Activated CD4-positive, CD25-positive, alpha-beta regulatory T cell treated with anti-CD3 and anti-CD28 coated beads, Interleukin-2, amount 50 U/mL, for 16 hours (primary cell): ENCODE measurements at regions not wholly inside any gene's neighbourhood (a gene's known extent, or its start where the extent isn't known, plus 50 kb on each side); places are given as distances from the start of the nearest gene placed in this dataset.

ENCODE experiments used
- DNase-seq: peaks from one replicate; pipeline ENCODE4 v3.0.0-alpha.2; 2020; ENCODE audit warnings: low read depth, low spot score

DNA sequence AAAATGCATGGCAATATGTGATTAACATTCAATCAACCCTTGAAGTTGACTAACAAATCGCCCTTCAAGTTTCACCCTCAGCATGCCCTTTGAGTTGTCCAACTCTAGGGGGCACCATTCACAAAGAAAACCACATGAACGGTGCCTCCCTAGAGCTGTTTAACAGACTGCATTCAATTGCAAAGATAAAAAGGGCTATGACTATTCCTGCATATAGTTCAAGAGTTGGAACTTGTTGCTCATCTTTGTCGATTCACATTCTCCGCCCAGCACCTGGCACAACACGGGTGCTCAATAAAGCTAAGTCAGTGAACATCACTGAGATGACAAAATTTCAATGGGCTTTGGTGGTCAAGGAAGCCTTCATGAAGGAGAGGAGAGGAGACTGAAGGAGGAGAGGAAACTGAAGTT, 69.6 kb upstream of the SLC30A5 start:
- no peak for DNase-seq

- no peak for DNase-seq
These were observed 64.5 kb upstream of the SLC30A5 start for GRCh38 chr5:69029292-69029691.

GRCh38 chr5:69030358-69031062, 63.3 kb upstream of the SLC30A5 start:
- DNase-seq: no peak

GRCh38 chr5:69032009-69032408, 61.8 kb upstream of the SLC30A5 start:
- no peak for DNase-seq

DNA sequence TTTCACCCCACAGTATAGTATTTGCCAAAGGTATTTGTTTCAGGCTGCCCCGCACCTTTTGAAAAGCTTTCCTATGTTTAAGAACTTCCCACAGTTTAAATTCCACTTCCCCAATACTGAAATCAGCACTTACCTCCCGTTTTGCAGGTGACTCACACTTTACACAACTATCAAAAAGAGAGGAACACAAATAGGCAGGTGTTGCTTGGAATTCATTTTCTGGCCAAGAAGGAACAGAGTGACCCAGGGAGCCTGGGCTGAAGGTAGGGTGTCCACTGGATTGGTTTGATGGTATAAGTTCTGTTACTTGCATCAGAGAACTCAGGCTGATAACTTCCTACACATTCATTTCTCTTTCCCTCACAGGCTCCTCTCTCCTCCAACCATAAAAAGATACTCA, 60.1 kb upstream of the SLC30A5 start:
- DNase-seq: no peak

GRCh38 chr5:69034898-69035297, 58.9 kb upstream of the SLC30A5 start:
- no peak for DNase-seq

DNA sequence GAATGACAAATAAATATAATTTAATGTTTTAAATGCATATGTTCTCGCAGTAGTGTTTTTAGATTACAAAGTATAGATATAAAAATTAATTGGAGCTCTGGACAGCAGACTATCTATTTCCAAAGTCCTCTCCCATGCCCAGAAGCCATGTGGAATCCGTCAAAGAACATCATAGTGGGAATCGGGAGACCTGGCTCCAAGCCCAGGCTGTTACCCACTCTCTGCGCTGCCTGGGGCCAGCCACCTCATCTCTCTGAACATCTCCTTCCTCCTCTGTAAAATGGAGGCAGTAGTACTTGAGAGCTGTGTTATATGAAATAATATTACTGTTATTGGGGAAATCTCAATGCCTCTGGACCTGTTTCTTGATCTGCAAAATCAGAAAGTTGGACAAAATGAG, 58.1 kb upstream of the SLC30A5 start:
- DNase-seq: no peak

DNA sequence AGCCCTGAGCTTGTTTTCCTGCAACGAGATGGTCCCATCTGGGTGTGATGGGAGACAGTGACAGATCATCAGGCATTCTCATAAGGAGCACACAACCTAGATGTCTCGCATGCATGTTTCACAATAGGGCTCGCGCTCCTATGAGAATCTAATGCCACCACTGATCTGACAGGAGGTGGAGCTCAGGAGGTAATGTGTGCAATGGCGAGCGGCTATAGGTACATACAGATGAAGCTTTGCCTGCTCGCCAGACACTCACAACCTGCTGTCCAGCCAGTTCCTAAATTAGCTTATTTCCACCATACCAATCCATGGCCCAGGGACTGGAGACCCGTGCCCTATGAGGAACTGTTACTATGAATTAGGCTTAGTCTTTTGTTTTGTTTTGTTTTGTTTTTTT, 55.3 kb upstream of the SLC30A5 start:
- no peak for DNase-seq

GRCh38 chr5:69039829-69040228, 54.0 kb upstream of the SLC30A5 start:
- DNase-seq: no peak

DNA sequence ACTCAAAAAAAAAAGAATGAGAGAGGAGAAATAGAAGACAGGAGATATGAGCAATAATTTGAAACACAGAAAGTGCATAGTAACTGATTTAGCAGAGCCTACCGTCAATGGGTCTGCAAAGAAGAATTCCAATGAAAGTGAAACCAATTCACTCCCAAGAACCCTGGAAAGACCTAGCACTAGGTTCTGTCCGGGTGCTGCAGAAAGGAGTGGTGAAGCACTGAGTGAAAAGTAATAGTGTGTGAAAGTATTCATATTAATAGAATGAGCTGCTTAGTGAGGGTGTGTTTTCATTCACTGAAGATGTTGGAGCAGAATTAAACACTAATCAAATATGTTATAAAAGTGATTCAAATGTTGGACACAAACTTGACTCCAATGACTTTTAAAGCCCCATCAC, 51.3 kb upstream of the SLC30A5 start:
- no peak for DNase-seq

GRCh38 chr5:69042915-69043654, 50.7 kb upstream of the SLC30A5 start:
- peak; percentile 68 for DNase-seq

- DNase-seq: no peak
These were observed 50.2 kb upstream of the SLC30A5 start for GRCh38 chr5:69043655-69043996.
